Left lung (tissue), 4 donors: ENCODE measurements at regions not wholly inside any gene's neighbourhood (a gene's known extent, or its start where the extent isn't known, plus 50 kb on each side); places are given as distances from the start of the nearest gene placed in this dataset.

Experiments used
- ATAC-seq: fragments of 200-7000 bp; cut with Tn5 transposase; one replicate; pipeline ENCODE4 v1.9.1; 2020; ENCODE audit warnings: moderate library complexity
- DNase-seq, 4 donors: peaks; one replicate each; pipeline ENCODE4 v3.0.0-alpha.2; 2013 to 2020
- H3K27ac ChIP-seq, 2 donors: fragments of 200-600 bp; sonication (generic) in 1 of 2; one replicate each; pipeline versions ENCODE4 v1.5.0 to v1.8.0; 2020 to 2021
- H3K27me3 ChIP-seq, 2 donors: fragments of 200-600 bp; sonication (generic) in 1 of 2; one replicate each; pipeline versions ENCODE4 v1.5.0 to v1.8.0; 2020 to 2021
- H3K36me3 ChIP-seq, 2 donors: fragments of 200-600 bp; sonication (generic) in 1 of 2; one replicate each; pipeline versions ENCODE4 v1.5.0 to v1.8.0; 2020 to 2021
- H3K4me1 ChIP-seq, 2 donors: fragments of 200-600 bp; one replicate each; pipeline ENCODE4 v1.8.0; 2021
- H3K4me3 ChIP-seq, 2 donors: fragments of 200-600 bp; sonication (generic) in 1 of 2; one replicate each; pipeline versions ENCODE4 v1.5.0 to v1.8.0; 2020 to 2021; ENCODE audit warnings: mild to moderate bottlenecking in 1 of 2
- H3K9me3 ChIP-seq, 2 donors: fragments of 200-600 bp; sonication (generic) in 1 of 2; one replicate each; pipeline versions ENCODE4 v1.5.0 to v1.8.0; 2020 to 2021
- intact Hi-C, 2 donors: fragments of 100-400 bp; cut with DNase I; formaldehyde crosslinking; loops; one replicate each; pipeline versions ENCODE4 v1.11.2 to v1.14.2; 2022
- TF ChIP-seq, protein P1 (sequence below), 2 donors: fragments of 200-600 bp; sonication (generic) in 1 of 2; IDR thresholded peaks; one replicate each; pipeline versions ENCODE4 v1.5.0 to v1.8.0; 2021; ENCODE audit warnings: antibody characterized with exemption in 2 of 2
- donor health status: DM: no; HTN: yes; CAD: no.
- donor health status: DM: no; HTN: no; CAD: no.

DNA sequence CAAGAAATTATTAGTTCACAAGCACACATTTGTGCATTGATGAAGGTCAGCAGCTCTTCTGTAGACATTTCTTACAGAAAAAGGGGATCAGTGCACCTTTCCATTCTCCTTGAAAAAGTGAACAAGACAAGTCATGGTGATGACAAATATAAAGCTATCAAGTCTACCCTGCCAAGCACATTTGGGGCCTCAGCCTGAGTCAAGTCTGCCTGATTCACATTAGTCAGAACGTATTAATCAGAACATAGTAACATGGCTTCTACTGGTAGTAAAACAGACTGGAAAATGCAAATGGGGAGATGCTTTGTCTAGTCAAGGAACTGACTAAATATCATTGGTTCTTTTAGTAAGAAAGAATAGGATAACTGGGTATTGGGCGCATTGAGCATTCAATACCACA lies 2305.1 kb downstream of the PCDH7 start:
- no peak for ATAC-seq

DNA sequence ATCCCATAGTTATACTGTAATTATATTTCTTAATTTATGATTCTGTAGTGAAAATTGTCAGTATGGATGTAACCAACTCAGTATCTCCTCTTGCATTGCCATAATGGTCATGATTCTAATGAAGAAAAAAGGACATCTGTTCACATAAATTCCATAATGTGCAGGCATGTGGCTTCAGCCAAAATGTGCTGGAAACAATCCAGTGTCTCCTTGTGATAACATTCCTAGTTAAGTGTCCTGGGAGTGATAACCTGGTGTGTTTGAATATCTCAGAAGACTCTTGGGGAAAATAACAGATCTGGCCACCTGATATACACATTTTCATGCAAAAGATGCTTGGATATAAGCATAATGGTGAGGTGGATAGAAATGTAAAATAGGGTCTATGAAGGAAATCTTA lies 2309.8 kb downstream of the PCDH7 start:
- no peaks in the 10 kb centered on the region for H3K9me3 ChIP-seq
- H3K27ac ChIP-seq = no peak overlapping the region
- intact Hi-C loops = no loop called here
- no peaks in the 10 kb centered on the region for H3K36me3 ChIP-seq
- TF ChIP-seq, protein P1, sequence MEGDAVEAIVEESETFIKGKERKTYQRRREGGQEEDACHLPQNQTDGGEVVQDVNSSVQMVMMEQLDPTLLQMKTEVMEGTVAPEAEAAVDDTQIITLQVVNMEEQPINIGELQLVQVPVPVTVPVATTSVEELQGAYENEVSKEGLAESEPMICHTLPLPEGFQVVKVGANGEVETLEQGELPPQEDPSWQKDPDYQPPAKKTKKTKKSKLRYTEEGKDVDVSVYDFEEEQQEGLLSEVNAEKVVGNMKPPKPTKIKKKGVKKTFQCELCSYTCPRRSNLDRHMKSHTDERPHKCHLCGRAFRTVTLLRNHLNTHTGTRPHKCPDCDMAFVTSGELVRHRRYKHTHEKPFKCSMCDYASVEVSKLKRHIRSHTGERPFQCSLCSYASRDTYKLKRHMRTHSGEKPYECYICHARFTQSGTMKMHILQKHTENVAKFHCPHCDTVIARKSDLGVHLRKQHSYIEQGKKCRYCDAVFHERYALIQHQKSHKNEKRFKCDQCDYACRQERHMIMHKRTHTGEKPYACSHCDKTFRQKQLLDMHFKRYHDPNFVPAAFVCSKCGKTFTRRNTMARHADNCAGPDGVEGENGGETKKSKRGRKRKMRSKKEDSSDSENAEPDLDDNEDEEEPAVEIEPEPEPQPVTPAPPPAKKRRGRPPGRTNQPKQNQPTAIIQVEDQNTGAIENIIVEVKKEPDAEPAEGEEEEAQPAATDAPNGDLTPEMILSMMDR (IDR thresholded peaks at IDR 0.05) = no peak
- no peak overlapping the region for H3K4me3 ChIP-seq
- ATAC-seq (no peak), DNase-seq (no peak)
- no peaks in the 10 kb centered on the region for H3K27me3 ChIP-seq
- H3K4me1 ChIP-seq = no peaks in the 10 kb centered on the region

More for the DNA sequence above, 2305.1 kb downstream of the PCDH7 start:
- TF ChIP-seq, protein P1 (IDR thresholded peaks at IDR 0.05) = no peak
- no peaks in the 10 kb centered on the region for H3K36me3 ChIP-seq
- H3K9me3 ChIP-seq = no peaks in the 10 kb centered on the region
- H3K27me3 ChIP-seq = no peaks in the 10 kb centered on the region
- no peak overlapping the region for H3K27ac ChIP-seq
- no peak overlapping the region for H3K4me3 ChIP-seq
- intact Hi-C loops = no loop called here
- H3K4me1 ChIP-seq = no peaks in the 10 kb centered on the region
- no peak for DNase-seq

DNA sequence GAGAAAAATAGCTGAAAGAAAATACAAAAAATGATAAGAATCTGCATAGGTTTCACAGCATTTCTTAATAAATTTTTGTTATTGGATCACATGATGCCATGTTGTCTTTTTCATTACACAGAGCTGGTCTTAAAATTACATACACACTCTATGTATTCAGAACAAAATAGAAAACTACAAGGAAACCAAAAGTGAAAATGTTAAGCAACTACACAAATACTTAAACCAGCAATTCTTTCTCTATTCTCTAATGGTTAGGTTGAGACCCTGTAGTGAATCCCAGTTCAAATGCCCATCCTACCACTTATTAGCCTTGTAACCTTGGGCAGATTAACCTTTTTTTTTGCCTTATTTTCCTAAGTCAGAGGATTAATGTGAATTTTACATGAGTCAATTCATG lies 2311.2 kb downstream of the PCDH7 start:
- Histone ChIP-seq H3K4me3 (no peak overlapping the region), H3K36me3 (no peaks in the 10 kb centered on the region), H3K9me3 (no peaks in the 10 kb centered on the region), H3K4me1 (no peaks in the 10 kb centered on the region), H3K27ac (no peak overlapping the region), H3K27me3 (no peaks in the 10 kb centered on the region)
- TF ChIP-seq, protein P1 (IDR thresholded peaks at IDR 0.05) = no peak
- DNase-seq (no peak), ATAC-seq (no peak)
- intact Hi-C loops = no loop called here

DNA sequence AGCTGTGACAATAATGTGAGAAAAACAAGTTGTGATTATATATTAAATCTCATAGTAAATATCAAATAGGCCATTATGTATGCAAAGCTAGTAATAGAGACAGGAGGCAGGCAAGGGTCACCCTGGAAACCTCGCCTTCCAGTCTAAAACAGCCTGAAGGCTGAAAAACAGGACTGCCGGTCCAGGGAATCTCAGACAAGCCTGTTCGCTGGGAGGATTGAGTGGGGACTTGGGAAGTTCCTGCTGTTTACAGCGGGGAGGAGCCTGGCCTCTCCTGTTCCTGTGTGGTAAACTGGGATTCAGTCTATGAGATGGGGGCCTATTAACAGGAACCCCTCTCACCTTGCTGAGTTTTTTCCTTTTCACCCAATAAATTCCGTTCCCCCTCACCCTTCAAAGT lies 2317.3 kb downstream of the PCDH7 start:
- H3K36me3 ChIP-seq = no peaks in the 10 kb centered on the region
- no peaks in the 10 kb centered on the region for H3K9me3 ChIP-seq
- intact Hi-C loops = no loop called here
- H3K27me3 ChIP-seq = no peaks in the 10 kb centered on the region
- H3K27ac ChIP-seq = no peak overlapping the region
- ATAC-seq = no peak
- no peak for DNase-seq
- H3K4me3 ChIP-seq = no peak overlapping the region
- TF ChIP-seq, protein P1 (IDR thresholded peaks at IDR 0.05) = no peak
- H3K4me1 ChIP-seq = no peaks in the 10 kb centered on the region

DNA sequence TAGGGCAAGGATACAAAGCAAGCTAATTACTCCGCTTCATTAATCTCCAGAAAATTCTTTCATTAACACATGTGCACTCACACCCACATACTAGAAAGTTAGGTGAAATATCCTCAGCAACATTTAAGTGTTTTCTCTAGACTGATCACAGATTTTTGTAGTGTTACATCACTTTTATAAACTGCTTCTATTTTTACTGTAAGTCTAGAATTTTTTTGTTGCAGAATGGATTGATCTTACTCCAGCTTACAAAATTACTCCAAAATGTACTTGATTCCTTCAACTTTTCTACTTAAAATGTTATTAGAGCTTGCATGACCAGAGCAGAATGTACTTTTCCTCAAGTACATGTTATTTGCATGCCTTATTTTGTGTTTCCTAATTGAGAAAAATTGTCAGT lies 2325.2 kb downstream of the PCDH7 start:
- Histone ChIP-seq H3K36me3 (no peaks in the 10 kb centered on the region), H3K27ac (no peak overlapping the region), H3K9me3 (no peaks in the 10 kb centered on the region), H3K27me3 (no peaks in the 10 kb centered on the region), H3K4me1 (no peaks in the 10 kb centered on the region), H3K4me3 (no peak overlapping the region)
- intact Hi-C loops = no loop called here
- ATAC-seq (no peak), DNase-seq (no peak)
- TF ChIP-seq, protein P1 (IDR thresholded peaks at IDR 0.05) = no peak
